Left lobe of liver (tissue), 2 donors: ENCODE measurements at regions not wholly inside any gene's neighbourhood (a gene's known extent, or its start where the extent isn't known, plus 50 kb on each side); places are given as distances from the start of the nearest gene placed in this dataset.
"Not testable (repeated sequence)": the region's sequence is repeated elsewhere in the genome, so short reads cannot be mapped to it uniquely, and the experiment has no call there.

Source experiments
- ATAC-seq: fragments of 200-7000 bp; cut with Tn5 transposase; one replicate; pipeline ENCODE4 v1.9.1; 2020; ENCODE audit warnings: mild to moderate bottlenecking, moderate library complexity
- DNase-seq: peaks from one replicate; pipeline ENCODE4 v3.0.0-alpha.2; 2020; ENCODE audit warnings: low spot score
- donor health status: DM: no; HTN: no; CAD: no; lungs with moderate emphysema.
- donor health status: DM: no; HTN: yes; CAD: no.

- no peak for DNase-seq
- ATAC-seq = no peak
Observed at GRCh38 chr11:101296896-101297295, 167.3 kb upstream of the PGR start.

GRCh38 chr11:101292661-101293240, 163.1 kb upstream of the PGR start:
- ATAC-seq (no peak), DNase-seq (no peak)

- ATAC-seq (no peak), DNase-seq (no peak)
Observed at GRCh38 chr11:101291279-101291678, 161.7 kb upstream of the PGR start.

- ATAC-seq = no peak
Observed at GRCh38 chr11:101288392-101288791, 158.8 kb upstream of the PGR start.

GRCh38 chr11:101279728-101280127, 150.1 kb upstream of the PGR start:
- no peak for ATAC-seq
- no peak for DNase-seq

More at GRCh38 chr11:101288392-101288791, 158.8 kb upstream of the PGR start:
- no peak for DNase-seq

- DNase-seq = no peak
Observed at GRCh38 chr11:101278286-101278685, 148.7 kb upstream of the PGR start.

GRCh38 chr11:101277036-101277435, 147.4 kb upstream of the PGR start:
- DNase-seq = no peak
- ATAC-seq = no peak

More at GRCh38 chr11:101278286-101278685, 148.7 kb upstream of the PGR start:
- ATAC-seq = no peak

- peak; percentile 62 for DNase-seq
- ATAC-seq = peak; percentile 84
Observed at GRCh38 chr11:101269990-101270660, 140.5 kb upstream of the PGR start.

GRCh38 chr11:101269390-101269789, 139.8 kb upstream of the PGR start:
- ATAC-seq (peak; percentile 21), DNase-seq (no peak)

GRCh38 chr11:101267654-101268053, 138.0 kb upstream of the PGR start:
- ATAC-seq (peak; percentile 67), DNase-seq (no peak)

GRCh38 chr11:101264306-101264705, 134.7 kb upstream of the PGR start:
- no peak for ATAC-seq

GRCh38 chr11:101262995-101263394, 133.4 kb upstream of the PGR start:
- DNase-seq (no peak), ATAC-seq (no peak)

More at GRCh38 chr11:101264306-101264705, 134.7 kb upstream of the PGR start:
- no peak for DNase-seq

GRCh38 chr11:101262258-101262657, 132.6 kb upstream of the PGR start:
- DNase-seq (no peak), ATAC-seq (no peak)

GRCh38 chr11:101255036-101255435, 125.4 kb upstream of the PGR start:
- ATAC-seq = no peak
- no peak for DNase-seq

GRCh38 chr11:101254037-101254436, 124.4 kb upstream of the PGR start:
- ATAC-seq = peak; percentile 98

GRCh38 chr11:101245635-101246034, 116.0 kb upstream of the PGR start:
- not testable (repeated sequence) for DNase-seq

More at GRCh38 chr11:101254037-101254436, 124.4 kb upstream of the PGR start:
- DNase-seq = no peak

GRCh38 chr11:101245081-101245480, 115.5 kb upstream of the PGR start:
- DNase-seq, ATAC-seq: not testable (repeated sequence)

More at GRCh38 chr11:101245635-101246034, 116.0 kb upstream of the PGR start:
- ATAC-seq = peak; percentile 38

GRCh38 chr11:101241160-101241795, 111.7 kb upstream of the PGR start:
- no peak for ATAC-seq

GRCh38 chr11:101231207-101231834, 101.7 kb upstream of the PGR start:
- ATAC-seq, DNase-seq: not testable (repeated sequence)

More at GRCh38 chr11:101241160-101241795, 111.7 kb upstream of the PGR start:
- no peak for DNase-seq

- no peak for DNase-seq
- ATAC-seq = no peak
Observed at GRCh38 chr11:101226617-101227016, 97.0 kb upstream of the PGR start.

GRCh38 chr11:101224221-101224620, 94.6 kb upstream of the PGR start:
- no peak for ATAC-seq
- DNase-seq = no peak
